Endothelial cell of umbilical vein (primary cell): ENCODE measurements at regions not wholly inside any gene's neighbourhood (a gene's known extent, or its start where the extent isn't known, plus 50 kb on each side); places are given as distances from the start of the nearest gene placed in this dataset.

Experiments used
- CTCF ChIP-seq, 2 donors: IDR thresholded peaks; 1 replicate in 1 of 2; 2 replicates in 1 of 2; pipeline ENCODE4 v1.5.1; 2011; ENCODE audit warnings: low read length in 2 of 2, mild to moderate bottlenecking in 2 of 2, moderate library complexity in 2 of 2, control low read depth in 1 of 2, inconsistent platforms in 1 of 2, low read depth in 1 of 2; ENCODE audit not compliant: insufficient read depth in 1 of 2; ENCODE audit errors: extremely low read depth in 1 of 2
- POLR2A ChIP-seq: IDR thresholded peaks from 2 replicates; pipeline ENCODE4 v1.6.1; 2012; ENCODE audit warnings: low read depth, mild to moderate bottlenecking, control low read depth, low read length
- POLR2AphosphoS5 ChIP-seq: IDR thresholded peaks from 2 replicates; pipeline ENCODE4 v1.6.1; 2012; ENCODE audit warnings: low read depth, mild to moderate bottlenecking, control low read depth, low read length, moderate library complexity; ENCODE audit not compliant: insufficient read depth

DNA sequence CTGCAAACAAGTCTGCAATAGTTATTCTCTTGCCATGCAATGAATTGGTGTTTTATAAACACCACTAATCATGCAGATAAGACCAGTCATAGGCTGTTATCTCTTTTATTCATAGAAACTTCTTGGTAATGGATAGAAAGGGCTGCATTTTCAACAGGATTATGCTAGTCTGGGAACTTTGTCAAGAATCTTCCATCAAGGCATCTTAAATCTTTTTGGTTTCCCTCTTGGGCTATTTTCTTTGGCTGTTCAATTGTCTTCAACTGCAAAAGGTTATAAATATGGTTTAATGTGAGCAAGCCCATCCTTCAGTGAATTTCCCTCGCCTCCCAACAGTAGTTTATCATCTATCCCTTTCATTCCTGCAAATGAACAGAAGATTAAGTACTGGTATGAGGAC, 59.0 kb upstream of the MINAR1 start:
- TF ChIP-seq CTCF (IDR thresholded peaks at IDR 0.05; ENCODE audit: extremely low read depth in 1 of 2, insufficient read depth in 1 of 2, low read depth in 1 of 2, low read length in 2 of 2) (no peak), POLR2AphosphoS5 (no peak), POLR2A (no peak)
